NCI-H2227 treated with DMSO at 0.1 percent for 48 hours (cell line): ENCODE measurements at regions not wholly inside any gene's neighbourhood (a gene's known extent, or its start where the extent isn't known, plus 50 kb on each side); places are given as distances from the start of the nearest gene placed in this dataset.
"Not testable (repeated sequence)": the region's sequence is repeated elsewhere in the genome, so short reads cannot be mapped to it uniquely, and the experiment has no call there.

Source experiments
- DNase-seq: peaks from one replicate; lab custom pipeline; 2025; lab: John Stamatoyannopoulos, UW

- not testable (repeated sequence) for DNase-seq
Measured at GRCh38 chr1:206362994-206363393, 107.3 kb upstream of the IKBKE start.

- DNase-seq: not testable (repeated sequence)
Measured at GRCh38 chr1:206365271-206365670, 105.0 kb upstream of the IKBKE start.

GRCh38 chr1:206366131-206366530 is 104.1 kb upstream of the IKBKE start:
- DNase-seq: not testable (repeated sequence)

- DNase-seq: not testable (repeated sequence)
Measured at GRCh38 chr1:206366772-206367171, 103.5 kb upstream of the IKBKE start.

- DNase-seq: not testable (repeated sequence)
Measured at GRCh38 chr1:206367955-206368622, 102.2 kb upstream of the IKBKE start.

- DNase-seq: not testable (repeated sequence)
Measured at GRCh38 chr1:206374725-206375124, 95.6 kb upstream of the IKBKE start.

DNA sequence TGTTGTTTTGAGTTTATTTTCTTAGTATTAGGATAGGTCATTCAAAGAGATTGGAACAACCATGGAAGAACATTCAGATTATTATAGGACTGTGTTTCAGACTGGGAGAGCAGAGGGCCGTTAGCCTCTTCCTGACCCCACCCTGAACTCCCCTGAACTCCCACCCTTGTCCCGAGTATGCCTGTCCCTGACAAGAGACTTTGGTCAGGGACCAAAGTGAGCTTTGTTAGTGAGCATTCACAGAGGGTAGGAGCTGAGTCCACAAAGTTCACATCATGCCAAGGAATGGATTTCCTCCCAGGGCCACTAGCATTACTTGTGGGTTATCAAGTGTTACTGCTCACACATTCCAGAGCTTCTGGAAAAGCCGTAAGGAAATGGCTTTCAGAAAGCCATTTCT is 94.7 kb upstream of the IKBKE start:
- not testable (repeated sequence) for DNase-seq

DNA sequence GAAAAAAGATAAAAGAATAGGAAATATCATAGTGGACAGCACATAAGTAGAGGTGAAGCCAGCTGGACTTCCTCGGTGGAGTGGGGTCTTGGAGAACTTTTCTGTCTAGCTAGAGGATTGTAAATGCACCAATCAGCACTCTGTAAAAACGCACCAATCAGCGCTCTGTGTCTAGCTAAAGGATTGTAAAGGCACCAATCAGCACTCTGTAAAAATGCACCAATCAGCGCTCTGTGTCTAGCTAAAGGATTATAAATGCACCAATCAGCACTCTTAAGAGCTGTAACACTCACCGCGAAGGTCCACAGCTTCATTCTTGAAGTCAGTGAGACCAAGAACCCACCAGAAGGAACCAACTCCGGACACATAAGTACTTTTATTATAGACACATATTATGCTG is 91.8 kb upstream of the IKBKE start:
- DNase-seq: not testable (repeated sequence)

DNA sequence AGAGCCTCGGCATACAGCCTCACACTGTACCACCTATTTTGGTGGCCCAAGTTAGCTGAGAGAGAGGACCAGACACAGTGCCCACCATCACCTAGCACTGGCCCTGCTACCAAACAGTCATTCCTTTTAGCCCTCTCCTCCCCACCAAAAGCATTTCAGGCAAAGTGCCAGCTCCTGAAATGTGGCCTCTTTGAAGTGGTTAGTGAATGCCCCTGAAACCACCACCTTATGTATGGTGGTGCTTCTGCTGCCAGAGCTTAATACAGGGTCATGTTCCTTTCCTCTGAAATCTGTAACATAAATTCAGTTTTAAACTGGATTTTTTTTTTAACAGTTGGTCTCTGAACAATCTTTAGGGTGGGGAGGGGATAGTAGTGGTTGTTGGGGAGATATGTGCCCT is 91.0 kb upstream of the IKBKE start:
- DNase-seq: not testable (repeated sequence)

DNA sequence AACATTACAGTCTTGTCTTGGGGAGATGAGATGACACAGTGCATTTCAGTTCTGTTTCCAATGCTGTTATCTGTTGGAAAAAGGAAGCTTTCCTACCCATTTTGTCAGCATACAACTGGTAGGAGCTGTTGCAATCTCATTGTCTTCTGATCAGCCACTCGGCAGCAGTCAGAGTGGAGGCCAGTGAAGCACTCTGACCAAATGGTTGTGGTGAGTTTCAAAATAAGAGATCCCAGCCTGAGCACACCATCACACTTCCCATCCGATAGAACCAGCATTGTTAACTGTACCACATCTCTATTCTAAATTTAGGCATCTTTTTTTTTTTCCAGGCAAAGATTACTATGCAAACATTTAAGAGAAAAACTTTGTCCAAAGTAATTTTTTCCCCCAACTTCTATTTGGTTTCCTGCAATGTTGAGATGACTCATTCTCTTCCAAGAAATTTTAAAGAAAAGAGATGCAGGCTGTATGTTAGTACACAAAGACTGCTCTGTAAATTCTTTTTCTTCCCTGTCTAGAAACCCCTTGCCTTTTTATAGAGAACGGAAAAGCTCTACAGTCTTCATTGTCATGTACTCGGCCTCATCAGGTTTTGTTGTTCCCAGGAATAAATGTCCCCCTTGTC is 90.0 kb upstream of the IKBKE start:
- DNase-seq: not testable (repeated sequence)

DNA sequence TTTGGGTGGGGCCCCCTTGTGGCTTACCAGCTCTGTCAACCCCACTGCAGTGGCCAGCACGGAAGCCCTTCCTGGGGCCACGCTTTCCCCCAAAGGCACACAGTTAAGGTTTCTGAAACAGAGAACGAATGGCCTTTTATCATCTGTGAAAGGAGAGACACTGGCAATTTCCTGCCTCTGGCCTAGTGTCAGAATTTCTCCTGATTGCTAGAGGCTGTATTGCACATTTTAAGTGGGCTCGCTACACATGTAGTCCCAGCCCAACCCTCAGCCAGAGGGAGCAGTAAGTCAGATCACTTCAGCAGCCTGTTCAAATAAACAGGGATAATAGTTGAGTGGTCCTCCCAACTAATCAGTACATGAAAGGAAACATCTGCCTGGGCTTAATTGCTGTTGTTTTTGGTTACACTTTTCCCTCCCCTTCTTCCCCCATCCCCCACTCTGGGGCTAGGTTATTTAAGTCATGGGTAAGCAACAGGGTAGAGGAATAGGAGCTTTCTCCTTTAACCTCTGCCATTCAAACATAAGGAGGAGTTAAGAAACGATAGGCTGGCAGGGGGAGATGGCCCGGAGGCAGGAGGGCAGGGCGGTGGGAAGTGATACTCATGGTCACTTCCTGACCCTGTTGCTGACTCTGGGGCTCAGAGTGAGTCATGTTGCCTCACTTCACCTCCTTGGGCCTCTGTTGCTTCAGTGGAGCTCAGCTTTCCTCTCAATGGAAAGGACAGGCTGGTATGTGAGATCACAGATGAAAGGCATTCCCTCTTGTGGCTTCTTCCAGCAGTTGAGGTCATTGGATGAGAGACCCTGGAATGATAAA is 89.3 kb upstream of the IKBKE start:
- not testable (repeated sequence) for DNase-seq

DNA sequence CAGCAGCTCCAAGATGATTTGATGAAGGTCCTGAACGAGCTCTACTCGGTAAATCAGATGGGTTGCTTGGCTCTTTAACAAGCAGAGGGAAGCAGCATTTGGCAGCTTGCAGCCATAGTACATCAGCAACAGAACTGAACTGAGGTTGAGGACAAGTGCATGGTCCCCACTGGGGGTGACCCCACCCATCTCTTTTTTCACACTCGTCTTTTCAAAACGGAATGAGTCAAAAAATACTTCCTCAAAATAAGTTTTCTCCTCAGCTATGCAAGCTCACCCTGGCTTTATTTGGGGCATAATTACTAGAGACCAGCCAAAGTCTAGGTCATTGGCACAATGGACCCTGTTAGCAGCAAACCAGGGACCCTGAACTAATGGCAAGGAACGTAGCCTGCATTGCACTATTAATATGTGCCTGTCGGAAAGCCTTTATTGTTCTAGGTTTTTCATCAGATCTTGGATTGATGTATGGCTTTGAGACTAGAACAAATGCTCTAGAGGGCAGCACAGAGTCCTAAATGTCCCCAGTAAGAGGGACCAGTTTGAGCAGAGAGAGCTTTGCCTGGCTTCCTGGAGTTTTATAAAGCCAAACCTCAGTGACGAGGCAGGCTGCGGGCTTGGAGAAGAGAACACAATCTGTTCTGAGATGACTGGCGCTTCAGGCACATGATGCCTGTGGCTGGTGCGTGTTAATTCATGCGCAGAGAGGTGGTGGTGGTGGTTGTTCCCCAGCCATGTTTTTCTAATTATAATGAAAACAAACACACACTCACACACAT is 86.1 kb upstream of the IKBKE start:
- not testable (repeated sequence) for DNase-seq

- DNase-seq: not testable (repeated sequence)
Measured at GRCh38 chr1:206384891-206385290, 85.4 kb upstream of the IKBKE start.

DNA sequence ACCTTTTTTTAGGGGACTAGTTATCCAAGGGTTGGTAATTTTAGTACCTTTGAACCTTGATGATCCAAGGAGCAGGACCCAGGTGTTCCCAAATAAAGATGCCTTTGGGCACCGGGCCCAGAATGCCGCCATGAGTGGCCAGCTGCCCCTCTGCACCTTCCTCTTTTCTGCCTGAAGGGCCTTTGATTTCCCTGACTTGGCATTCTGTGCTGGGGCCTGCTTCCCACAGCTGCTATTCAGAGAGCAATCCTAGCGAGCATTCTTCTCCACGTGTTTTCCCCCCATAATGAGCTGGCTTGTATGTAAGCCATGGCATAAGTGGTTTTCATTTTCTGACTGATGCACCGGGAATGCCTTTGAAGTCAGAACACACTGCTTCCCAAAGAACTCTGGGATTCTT is 82.6 kb upstream of the IKBKE start:
- not testable (repeated sequence) for DNase-seq

DNA sequence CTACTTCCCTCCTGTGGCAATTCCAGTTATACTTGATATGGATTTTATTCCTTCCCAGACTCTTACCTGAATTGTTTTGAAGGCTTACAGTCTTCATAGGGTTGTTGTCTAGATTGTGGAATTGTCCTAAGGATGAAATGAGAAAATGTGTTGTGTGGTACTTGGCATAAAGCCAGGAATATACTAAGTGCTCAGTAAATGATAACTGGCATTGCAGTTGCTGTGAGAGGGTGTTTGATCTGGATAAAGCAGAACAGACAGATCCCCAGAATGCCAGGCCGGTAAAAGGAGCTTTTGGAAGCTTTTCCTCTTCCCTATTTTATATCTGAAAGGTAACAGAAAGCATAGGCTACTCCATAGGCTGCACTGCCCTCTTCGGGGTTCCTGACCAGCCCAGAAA is 78.4 kb upstream of the IKBKE start:
- not testable (repeated sequence) for DNase-seq

- DNase-seq: not testable (repeated sequence)
Measured at GRCh38 chr1:206397501-206397900, 72.8 kb upstream of the IKBKE start.

GRCh38 chr1:206398261-206398660 is 72.0 kb upstream of the IKBKE start:
- DNase-seq: not testable (repeated sequence)

DNA sequence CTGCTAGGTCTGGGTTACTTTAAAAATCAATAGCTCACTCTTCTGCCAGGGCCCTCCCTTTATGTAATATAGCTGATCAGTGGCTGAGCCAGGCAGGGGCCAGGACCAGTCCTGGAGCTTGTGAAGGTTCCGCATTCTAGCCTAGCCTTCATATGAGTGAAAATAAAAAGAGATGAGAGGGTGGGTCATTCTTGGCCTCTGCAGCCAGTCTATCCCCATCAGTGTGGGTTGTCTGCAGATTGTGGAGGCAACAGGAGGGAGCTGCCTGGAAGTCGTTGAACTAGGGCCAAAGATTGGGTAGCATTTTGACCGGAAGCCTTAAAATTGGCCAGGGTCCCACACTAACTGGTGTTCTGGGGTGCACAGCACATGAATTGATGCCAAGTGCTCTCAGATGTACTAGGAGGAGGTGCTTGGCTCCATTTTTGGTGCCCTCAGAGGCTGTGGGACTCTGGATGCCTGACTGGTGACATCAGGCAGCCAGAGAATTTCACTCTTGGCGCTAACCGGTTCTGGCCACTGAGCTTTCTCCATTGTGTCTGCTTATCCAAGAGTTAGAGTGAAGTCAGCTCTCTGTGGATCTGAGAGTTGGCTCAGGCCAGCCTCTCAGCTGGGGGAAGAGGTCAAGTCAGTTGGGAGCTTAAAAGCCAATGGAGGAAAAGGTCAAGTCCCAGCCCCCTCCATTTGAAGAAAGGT is 66.5 kb upstream of the IKBKE start:
- not testable (repeated sequence) for DNase-seq

- not testable (repeated sequence) for DNase-seq
Measured at GRCh38 chr1:206404309-206405027, 65.8 kb upstream of the IKBKE start.

DNA sequence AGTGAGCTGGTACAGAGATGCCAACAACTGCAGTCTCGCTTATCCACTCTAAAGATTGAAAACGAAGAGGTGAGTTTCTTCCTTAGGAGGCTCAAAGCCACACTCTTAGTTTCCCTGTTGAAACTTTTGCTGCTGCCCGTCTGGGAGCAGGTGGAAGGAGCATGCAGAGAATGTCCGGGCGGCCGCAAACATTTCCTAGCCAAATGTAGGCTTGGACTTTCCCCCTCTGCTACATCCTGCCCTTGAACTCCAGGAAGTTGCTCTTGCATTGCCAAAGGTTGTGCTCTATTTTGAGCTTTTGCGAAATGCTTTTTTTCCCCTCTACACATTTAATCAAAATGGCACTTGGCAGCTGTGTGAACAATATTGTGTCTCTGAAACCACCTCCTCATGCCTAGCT is 65.0 kb upstream of the IKBKE start:
- DNase-seq: not testable (repeated sequence)
